HG03442 (cell line): ENCODE measurements at regions not wholly inside any gene's neighbourhood (a gene's known extent, or its start where the extent isn't known, plus 50 kb on each side); places are given as distances from the start of the nearest gene placed in this dataset.
"Not testable (repeated sequence)": the region's sequence is repeated elsewhere in the genome, so short reads cannot be mapped to it uniquely, and the experiment has no call there.

ENCODE experiments used
- ATAC-seq: cut with Tn5 transposase; IDR thresholded peaks from one replicate; pipeline ENCODE4 v1.9.1; 2021; ENCODE audit warnings: mild to moderate bottlenecking, moderate library complexity; ENCODE audit not compliant: unreplicated experiment

GRCh38 chr12:25384038-25384892, 133.5 kb upstream of the KRAS start:
- no peak for ATAC-seq

DNA sequence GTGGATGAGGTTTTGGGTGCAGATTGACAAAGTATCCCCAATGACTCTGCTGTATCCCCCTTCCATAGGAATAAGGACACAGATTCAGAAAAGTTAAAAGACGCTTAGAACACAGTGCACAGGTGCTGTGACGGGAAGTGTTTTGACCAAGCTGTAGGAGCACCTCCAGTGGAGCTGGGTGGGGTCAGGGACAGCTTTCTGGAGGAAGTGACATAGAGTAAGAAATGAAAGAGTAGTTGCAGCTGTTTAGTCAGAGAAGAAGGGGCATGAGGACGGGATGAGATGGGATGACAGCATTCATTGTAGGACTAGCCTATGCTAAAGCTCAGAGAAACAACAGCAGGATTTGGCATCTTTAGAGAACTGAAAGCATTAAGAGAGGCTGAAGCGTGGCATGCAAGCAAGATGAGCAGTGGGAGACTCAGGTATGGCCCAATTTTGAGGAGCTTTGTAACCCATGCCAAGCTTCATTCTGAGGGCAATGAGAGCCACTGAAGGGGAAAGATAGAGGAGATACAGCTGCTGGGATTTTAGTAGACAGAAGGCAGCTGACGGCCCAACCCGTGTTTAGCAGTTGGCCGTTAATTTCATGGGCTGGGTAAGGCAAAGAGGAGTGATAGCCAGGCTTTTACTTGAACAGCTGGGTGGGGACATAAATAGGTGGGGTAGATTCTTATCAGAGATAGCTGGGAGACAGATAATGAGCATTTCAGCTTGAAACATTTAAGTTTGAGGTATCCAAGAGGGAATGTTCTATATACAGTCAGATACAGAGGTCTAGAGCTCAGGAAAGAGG, 131.8 kb upstream of the KRAS start:
- ATAC-seq, result no peak

GRCh38 chr12:25377469-25378177, 126.9 kb upstream of the KRAS start:
- ATAC-seq, result peak; percentile 89

DNA sequence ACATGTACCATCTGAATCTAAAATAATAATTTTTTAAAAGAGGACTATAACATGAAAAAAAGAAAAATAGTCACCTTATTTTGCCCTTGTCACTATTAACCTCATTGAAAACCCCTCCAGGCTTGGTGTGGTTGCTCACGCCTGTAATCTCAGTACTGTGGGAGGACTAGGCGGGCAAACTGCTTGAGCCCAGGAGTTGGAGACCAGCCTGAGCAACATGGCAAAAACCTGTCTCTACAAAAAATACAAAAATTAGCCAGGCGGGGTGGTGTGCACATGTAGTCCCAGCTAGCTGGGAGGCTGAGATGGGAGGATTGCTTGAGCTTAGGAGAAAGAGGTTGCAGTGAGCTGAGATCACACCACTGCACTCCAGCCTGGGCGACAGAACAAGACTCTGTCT, 126.3 kb upstream of the KRAS start:
- no peak for ATAC-seq

DNA sequence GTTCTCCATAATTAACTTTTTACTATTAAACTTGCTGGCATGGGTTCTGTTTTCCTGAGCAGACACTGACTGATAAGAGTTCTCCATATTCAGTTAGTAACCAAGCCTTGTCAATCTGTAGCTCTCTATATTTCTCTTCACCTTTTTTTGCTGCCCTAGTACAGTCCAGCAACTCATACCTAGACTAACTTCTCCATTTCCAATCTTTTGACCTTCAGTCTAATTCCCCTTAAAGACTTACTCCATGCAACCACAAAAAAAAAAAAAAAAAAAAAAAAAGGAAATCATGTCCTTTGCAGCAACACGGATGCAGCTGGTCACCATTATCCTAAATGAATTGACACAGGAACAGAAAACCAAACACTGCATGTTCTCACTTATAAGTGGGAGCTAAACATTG, 125.7 kb upstream of the KRAS start:
- ATAC-seq, result no peak

GRCh38 chr12:25372969-25373817, 122.5 kb upstream of the KRAS start:
- ATAC-seq, result no peak

- ATAC-seq, result no peak
These were observed 121.3 kb upstream of the KRAS start for GRCh38 chr12:25372002-25372401.

GRCh38 chr12:25368557-25368956, 117.8 kb upstream of the KRAS start:
- ATAC-seq, result no peak

DNA sequence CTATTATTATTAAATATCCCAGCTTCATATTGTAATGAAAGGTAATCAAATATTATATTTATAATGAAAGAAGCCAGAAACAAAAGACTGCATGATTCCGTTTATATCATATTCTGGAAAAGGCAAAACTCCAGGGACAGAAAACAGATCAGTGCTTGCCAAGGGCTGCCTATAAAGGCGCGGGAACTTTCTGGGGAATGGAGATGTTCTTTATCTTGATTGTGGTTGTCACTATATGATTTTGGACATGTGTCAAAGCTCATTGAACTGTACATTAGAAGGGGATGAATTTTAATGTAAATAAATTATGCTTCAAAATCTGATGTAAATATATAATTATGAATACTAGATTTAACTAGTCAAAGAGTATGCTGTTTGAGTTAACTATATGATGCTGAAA, 115.4 kb upstream of the KRAS start:
- ATAC-seq, result no peak

DNA sequence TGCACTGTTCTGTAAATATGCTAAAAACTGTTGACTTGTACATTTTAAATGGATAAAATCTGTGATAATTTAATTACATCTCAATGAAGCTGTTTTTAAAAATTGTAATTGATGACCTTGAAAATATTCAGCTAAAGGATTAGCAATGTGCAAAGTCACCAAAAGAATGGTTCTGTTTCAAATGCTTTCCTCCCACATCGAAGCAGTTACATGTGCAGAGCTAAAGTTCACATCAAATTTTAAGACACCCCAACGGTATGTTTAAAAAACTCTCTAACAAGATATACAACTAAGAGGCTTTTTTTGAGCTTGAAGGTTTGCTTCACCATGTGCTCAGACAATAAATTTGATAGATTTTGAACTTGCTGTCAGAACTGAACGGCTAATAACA, 114.6 kb upstream of the KRAS start:
- ATAC-seq, result peak; percentile 14

DNA sequence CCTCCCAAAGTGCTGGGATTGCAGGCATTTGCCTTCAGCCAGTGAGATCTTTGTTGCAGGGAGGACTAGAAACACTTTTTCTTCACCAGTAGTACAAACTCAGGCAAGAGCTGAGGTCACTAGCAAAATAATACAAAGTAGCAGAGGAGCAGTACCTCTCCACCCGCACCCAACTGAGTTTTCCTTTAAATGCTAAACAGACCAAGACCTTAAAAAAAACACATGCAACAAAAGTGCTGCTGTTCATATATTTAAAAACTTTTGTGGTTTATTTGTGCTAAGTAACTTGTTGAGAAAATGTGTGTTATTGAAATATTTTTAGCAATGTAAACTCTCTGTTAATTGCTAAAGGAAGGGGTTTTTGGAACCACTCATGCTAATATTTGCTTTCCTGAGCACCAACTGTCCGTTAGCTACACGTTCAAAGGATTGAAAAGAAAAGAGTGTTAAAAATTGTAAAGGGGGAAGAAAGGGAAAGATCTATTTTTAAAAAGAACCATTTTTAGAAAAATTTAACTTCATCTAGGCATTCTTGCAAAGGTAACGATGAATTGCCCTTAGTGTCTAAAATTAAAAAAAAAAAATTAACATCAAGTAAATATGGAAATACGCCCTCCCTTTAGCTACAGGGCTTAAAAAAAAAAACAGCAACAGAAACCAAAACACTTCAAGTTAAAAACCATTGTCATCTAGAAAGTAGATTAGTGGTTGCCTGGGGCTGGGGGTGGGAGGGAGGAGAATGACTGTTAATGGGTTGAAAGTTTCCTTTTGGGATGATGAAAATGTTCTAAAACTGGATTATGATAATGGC, 114.0 kb upstream of the KRAS start:
- ATAC-seq, result peak; percentile 83

- no peak for ATAC-seq
These were observed 111.9 kb upstream of the KRAS start for GRCh38 chr12:25362646-25363045.

DNA sequence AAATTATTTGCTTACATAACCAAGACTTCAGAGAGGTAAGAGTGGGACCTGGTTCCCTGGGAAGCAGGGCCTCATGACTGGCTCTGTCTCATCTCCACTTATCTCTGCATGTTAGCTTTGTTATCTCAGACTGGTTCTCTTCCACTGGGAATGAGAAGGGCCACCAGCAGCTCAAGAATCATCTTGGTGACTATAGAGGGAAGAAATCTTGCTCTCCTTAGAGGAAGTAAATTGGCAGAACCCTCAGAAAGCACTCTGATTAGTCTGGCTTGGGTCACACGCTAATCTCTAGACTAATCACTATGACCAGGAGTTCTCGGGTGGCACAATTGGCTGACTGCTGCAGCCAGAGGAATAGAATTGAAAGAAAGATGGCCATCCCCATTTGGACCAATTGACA, 110.8 kb upstream of the KRAS start:
- ATAC-seq, result no peak

GRCh38 chr12:25357595-25357994, 106.9 kb upstream of the KRAS start:
- no peak for ATAC-seq

- ATAC-seq, result not testable (repeated sequence)
These were observed 102.2 kb upstream of the KRAS start for GRCh38 chr12:25352942-25353341.

GRCh38 chr12:25352083-25352918, 101.6 kb upstream of the KRAS start:
- no peak for ATAC-seq

- no peak for ATAC-seq
These were observed 97.8 kb upstream of the KRAS start for GRCh38 chr12:25348593-25348895.

- ATAC-seq, result no peak
These were observed 97.2 kb upstream of the KRAS start for GRCh38 chr12:25347716-25348592.
